ENCODE measurements at regions not wholly inside any gene's neighbourhood (a gene's known extent, or its start where the extent isn't known, plus 50 kb on each side); places are given as distances from the start of the nearest gene placed in this dataset.

- Mint-ChIP-seq H3K36me3 (no peaks in the 10 kb centered on the region), H3K9me3 (peaks cover 0 to 3% of the 10 kb centered on the region in 2 donors), H3K27ac (no peak overlapping the region)
- ATAC-seq: no peak
- no peak for DNase-seq (ENCODE audit: low spot score in 2 of 2)
Observed at GRCh38 chr9:107108342-107109130, 174.5 kb upstream of the RAD23B start.

GRCh38 chr9:107109324-107109723 is 173.8 kb upstream of the RAD23B start:
- no peak for DNase-seq (ENCODE audit: low spot score in 2 of 2)
- H3K27ac Mint-ChIP-seq: no peak overlapping the region
- H3K9me3 Mint-ChIP-seq: peaks cover 0 to 3% of the 10 kb centered on the region in 2 donors
- H3K36me3 Mint-ChIP-seq: no peaks in the 10 kb centered on the region
- no peak for ATAC-seq

- DNase-seq (ENCODE audit: low spot score in 2 of 2): no peak
- ATAC-seq: no peak
- Mint-ChIP-seq H3K9me3 (peaks cover 0 to 3% of the 10 kb centered on the region in 2 donors), H3K36me3 (no peaks in the 10 kb centered on the region), H3K27ac (no peak overlapping the region)
Observed at GRCh38 chr9:107110153-107110552, 172.9 kb upstream of the RAD23B start.

- DNase-seq (ENCODE audit: low spot score in 2 of 2) (no peak), ATAC-seq (no peak)
- Mint-ChIP-seq H3K36me3 (no peaks in the 10 kb centered on the region), H3K9me3 (peaks cover 0 to 3% of the 10 kb centered on the region in 2 donors), H3K27ac (no peak overlapping the region)
Observed at GRCh38 chr9:107112707-107113243, 170.3 kb upstream of the RAD23B start.

GRCh38 chr9:107118863-107119624 is 164.0 kb upstream of the RAD23B start:
- ATAC-seq (no peak), DNase-seq (ENCODE audit: low spot score in 2 of 2) (no peak)
- Mint-ChIP-seq H3K36me3 (no peaks in the 10 kb centered on the region), H3K27ac (no peak overlapping the region), H3K9me3 (no peaks in the 10 kb centered on the region)

GRCh38 chr9:107119735-107120134 is 163.3 kb upstream of the RAD23B start:
- peaks cover 2% of the 10 kb centered on the region in 2 donors for H3K9me3 Mint-ChIP-seq
- ATAC-seq: no peak
- no peak for DNase-seq (ENCODE audit: low spot score in 2 of 2)
- H3K36me3 Mint-ChIP-seq: no peaks in the 10 kb centered on the region
- H3K27ac Mint-ChIP-seq: no peak overlapping the region

GRCh38 chr9:107123389-107123788 is 159.7 kb upstream of the RAD23B start:
- ATAC-seq (no peak), DNase-seq (ENCODE audit: low spot score in 2 of 2) (no peak)
- Mint-ChIP-seq H3K9me3 (peaks cover 3 to 4% of the 10 kb centered on the region in 2 donors), H3K27ac (no peak overlapping the region), H3K36me3 (no peaks in the 10 kb centered on the region)

- Mint-ChIP-seq H3K36me3 (no peaks in the 10 kb centered on the region), H3K9me3 (peaks cover 3 to 4% of the 10 kb centered on the region in 2 donors), H3K27ac (no peak overlapping the region)
- ATAC-seq: no peak
- no peak for DNase-seq (ENCODE audit: low spot score in 2 of 2)
Observed at GRCh38 chr9:107127608-107128007, 155.5 kb upstream of the RAD23B start.

- Mint-ChIP-seq H3K36me3 (no peaks in the 10 kb centered on the region), H3K9me3 (no peaks in the 10 kb centered on the region), H3K27ac (peak overlapping the region in 1 of 2 donors; percentile 59)
- DNase-seq (ENCODE audit: low spot score in 2 of 2): no peak
- no peak for ATAC-seq
Observed at GRCh38 chr9:107131108-107131799, 151.8 kb upstream of the RAD23B start.

- ATAC-seq: no peak
- Mint-ChIP-seq H3K36me3 (no peaks in the 10 kb centered on the region), H3K27ac (no peak overlapping the region), H3K9me3 (no peaks in the 10 kb centered on the region)
- DNase-seq (ENCODE audit: low spot score in 2 of 2): no peak
Observed at GRCh38 chr9:107136296-107136695, 146.8 kb upstream of the RAD23B start.

- Mint-ChIP-seq H3K27ac (no peak overlapping the region), H3K36me3 (no peaks in the 10 kb centered on the region), H3K9me3 (no peaks in the 10 kb centered on the region)
- ATAC-seq (peak; percentile 43 to 47), DNase-seq (ENCODE audit: low spot score in 2 of 2) (peak in 1 of 2 donors; percentile 23)
Observed at GRCh38 chr9:107137495-107138202, 145.4 kb upstream of the RAD23B start.

GRCh38 chr9:107138261-107138992 is 144.7 kb upstream of the RAD23B start:
- Mint-ChIP-seq H3K36me3 (no peaks in the 10 kb centered on the region), H3K27ac (no peak overlapping the region), H3K9me3 (no peaks in the 10 kb centered on the region)
- ATAC-seq (no peak), DNase-seq (ENCODE audit: low spot score in 2 of 2) (no peak)

GRCh38 chr9:107141967-107142366 is 141.1 kb upstream of the RAD23B start:
- H3K27ac Mint-ChIP-seq: no peak overlapping the region
- H3K36me3 Mint-ChIP-seq: no peaks in the 10 kb centered on the region
- no peaks in the 10 kb centered on the region for H3K9me3 Mint-ChIP-seq
- no peak for ATAC-seq
- DNase-seq (ENCODE audit: low spot score in 2 of 2): no peak

- DNase-seq (ENCODE audit: low spot score in 2 of 2): no peak
- Mint-ChIP-seq H3K36me3 (no peaks in the 10 kb centered on the region), H3K27ac (no peak overlapping the region), H3K9me3 (no peaks in the 10 kb centered on the region)
- no peak for ATAC-seq
Observed at GRCh38 chr9:107142430-107142829, 140.6 kb upstream of the RAD23B start.

- DNase-seq (ENCODE audit: low spot score in 2 of 2): no peak
- ATAC-seq: no peak
- Mint-ChIP-seq H3K9me3 (no peaks in the 10 kb centered on the region), H3K36me3 (no peaks in the 10 kb centered on the region), H3K27ac (no peak overlapping the region)
Observed at GRCh38 chr9:107142896-107143603, 140.0 kb upstream of the RAD23B start.
